OCI-LY7 (cell line): ENCODE measurements at regions not wholly inside any gene's neighbourhood (a gene's known extent, or its start where the extent isn't known, plus 50 kb on each side); places are given as distances from the start of the nearest gene placed in this dataset.

Experiments used
- BruUV-seq: library from RNA; stranded (reverse); fragments of 400-500 nt; replicated peaks from 2 replicates; lab custom pipeline; 2021; lab: Mats Ljungman, UMichigan
- CTCF ChIA-PET: fragments of 300-600 bp; sonication (Branson Sonifier 250); formaldehyde crosslinking; loops from one replicate; lab custom pipeline; 2022; ENCODE audit warnings: antibody characterized with exemption; ENCODE audit not compliant: unreplicated experiment; lab: Charles Lee
- POLR2A ChIA-PET: fragments of 300-600 bp; sonication (Branson Sonifier 250); formaldehyde crosslinking; loops from one replicate; lab custom pipeline; 2022; ENCODE audit warnings: antibody characterized with exemption; lab: Charles Lee
- DNase-seq: peaks from one replicate; pipeline ENCODE4 v3.0.0-alpha.2; 2015; ENCODE audit warnings: low spot score
- H2AFZ ChIP-seq: fragments of 200-600 bp; sonication (generic), shearing (Covaris generic); 2 replicates; pipeline ENCODE4 v1.6.1; 2014; ENCODE audit warnings: mild to moderate bottlenecking, antibody characterized with exemption, low read length, moderate library complexity
- H3K27ac ChIP-seq: fragments of 200-600 bp; sonication (generic); 2 replicates; pipeline ENCODE4 v1.5.1; 2014; ENCODE audit warnings: mixed run types, low read depth, mild to moderate bottlenecking, moderate library complexity, low read length, inconsistent platforms; ENCODE audit not compliant: poor library complexity, severe bottlenecking
- H3K36me3 ChIP-seq: fragments of 200-600 bp; sonication (generic); 2 replicates; pipeline ENCODE4 v1.6.1; 2014; ENCODE audit warnings: mild to moderate bottlenecking, antibody characterized with exemption, low read length, moderate library complexity, mixed read lengths; ENCODE audit not compliant: insufficient read depth
- H3K4me1 ChIP-seq: fragments of 200-600 bp; sonication (generic); 2 replicates; pipeline ENCODE4 v1.5.1; 2014; ENCODE audit warnings: mild to moderate bottlenecking, low read length; ENCODE audit not compliant: insufficient read depth, poor library complexity, severe bottlenecking
- H3K4me2 ChIP-seq: fragments of 200-600 bp; sonication (generic); 2 replicates; pipeline ENCODE4 v1.6.1; 2014; ENCODE audit warnings: mild to moderate bottlenecking, low read length
- H3K4me3 ChIP-seq: fragments of 200-600 bp; sonication (generic); 2 replicates; pipeline ENCODE4 v1.5.1; 2014; ENCODE audit warnings: mild to moderate bottlenecking, low read depth, low read length; ENCODE audit not compliant: poor library complexity, severe bottlenecking
- H3K79me2 ChIP-seq: fragments of 200-600 bp; sonication (generic); 2 replicates; pipeline ENCODE4 v1.6.1; 2016; ENCODE audit warnings: low read depth, mild to moderate bottlenecking, low read length, moderate library complexity, mixed read lengths; ENCODE audit not compliant: insufficient read depth
- H3K9me2 ChIP-seq: fragments of 200-600 bp; sonication (generic); 2 replicates; pipeline ENCODE4 v1.6.1; 2016; ENCODE audit warnings: mild to moderate bottlenecking, low read length, mixed read lengths; ENCODE audit not compliant: insufficient read depth
- H3K9me3 ChIP-seq: fragments of 200-600 bp; sonication (generic); 2 replicates; pipeline ENCODE4 v1.6.1; 2014; ENCODE audit warnings: mild to moderate bottlenecking, mixed run types, low read length, mixed read lengths
- H4K20me1 ChIP-seq: fragments of 200-600 bp; sonication (generic); 2 replicates; pipeline ENCODE4 v1.6.1; 2014; ENCODE audit warnings: mild to moderate bottlenecking, antibody characterized with exemption, low read length, moderate library complexity, mixed read lengths; ENCODE audit not compliant: insufficient read depth
- EZH2phosphoT487 ChIP-seq: fragments of 200-600 bp; sonication (generic); IDR thresholded peaks from 2 replicates; pipeline ENCODE4 v1.6.1; 2018; ENCODE audit warnings: low read depth, borderline replicate concordance, mild to moderate bottlenecking, mixed run types, antibody characterized with exemption, low read length, moderate library complexity, mixed read lengths
- intact Hi-C: fragments of 100-400 bp; cut with micrococcal nuclease; formaldehyde crosslinking; loops from one replicate; pipeline ENCODE4 v1.10.0; 2022; ENCODE audit not compliant: unreplicated experiment
- TF ChIP-seq, protein P1 (sequence below): fragments of 200-600 bp; sonication (generic); conservative IDR thresholded peaks from 2 replicates; pipeline ENCODE4 v1.5.1; 2014; ENCODE audit warnings: mild to moderate bottlenecking, antibody characterized with exemption, low read length, moderate library complexity, mixed read lengths

DNA sequence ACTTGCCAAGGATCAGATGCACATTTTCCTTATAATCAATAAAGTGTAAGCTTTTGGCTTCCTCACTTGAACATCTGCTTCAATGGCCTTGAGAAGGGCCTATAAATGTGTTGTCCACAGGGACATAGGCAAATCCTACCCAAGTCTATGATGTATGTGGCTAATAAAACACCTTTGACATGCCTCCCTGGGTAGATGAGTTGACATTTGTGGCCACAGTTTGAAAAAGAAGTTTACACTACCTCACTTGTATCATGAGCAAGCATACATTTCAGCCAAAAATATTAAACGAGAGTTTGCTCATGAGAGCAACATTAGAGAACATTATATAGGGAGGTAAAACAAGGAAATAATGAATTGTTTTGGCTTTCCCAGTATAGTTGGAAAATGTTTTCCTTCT, 1067.7 kb downstream of the C4orf33 start:
- Histone ChIP-seq H4K20me1 (no peaks in the 10 kb centered on the region), H3K27ac (no peak overlapping the region), H3K4me3 (no peak overlapping the region), H3K4me1 (no peaks in the 10 kb centered on the region), H3K79me2 (no peaks in the 10 kb centered on the region), H2AFZ (no peak overlapping the region), H3K4me2 (no peak overlapping the region), H3K9me2 (no peaks in the 10 kb centered on the region), H3K9me3 (no peaks in the 10 kb centered on the region), H3K36me3 (no peaks in the 10 kb centered on the region)
- BruUV-seq: no TSS peak
- no peak for TF ChIP-seq EZH2phosphoT487
- TF ChIP-seq, protein P1, sequence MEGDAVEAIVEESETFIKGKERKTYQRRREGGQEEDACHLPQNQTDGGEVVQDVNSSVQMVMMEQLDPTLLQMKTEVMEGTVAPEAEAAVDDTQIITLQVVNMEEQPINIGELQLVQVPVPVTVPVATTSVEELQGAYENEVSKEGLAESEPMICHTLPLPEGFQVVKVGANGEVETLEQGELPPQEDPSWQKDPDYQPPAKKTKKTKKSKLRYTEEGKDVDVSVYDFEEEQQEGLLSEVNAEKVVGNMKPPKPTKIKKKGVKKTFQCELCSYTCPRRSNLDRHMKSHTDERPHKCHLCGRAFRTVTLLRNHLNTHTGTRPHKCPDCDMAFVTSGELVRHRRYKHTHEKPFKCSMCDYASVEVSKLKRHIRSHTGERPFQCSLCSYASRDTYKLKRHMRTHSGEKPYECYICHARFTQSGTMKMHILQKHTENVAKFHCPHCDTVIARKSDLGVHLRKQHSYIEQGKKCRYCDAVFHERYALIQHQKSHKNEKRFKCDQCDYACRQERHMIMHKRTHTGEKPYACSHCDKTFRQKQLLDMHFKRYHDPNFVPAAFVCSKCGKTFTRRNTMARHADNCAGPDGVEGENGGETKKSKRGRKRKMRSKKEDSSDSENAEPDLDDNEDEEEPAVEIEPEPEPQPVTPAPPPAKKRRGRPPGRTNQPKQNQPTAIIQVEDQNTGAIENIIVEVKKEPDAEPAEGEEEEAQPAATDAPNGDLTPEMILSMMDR: no peak
- POLR2A ChIA-PET: no interaction called here
- CTCF ChIA-PET: no interaction called here
- DNase-seq: no peak
- intact Hi-C loops: no loop called here

DNA sequence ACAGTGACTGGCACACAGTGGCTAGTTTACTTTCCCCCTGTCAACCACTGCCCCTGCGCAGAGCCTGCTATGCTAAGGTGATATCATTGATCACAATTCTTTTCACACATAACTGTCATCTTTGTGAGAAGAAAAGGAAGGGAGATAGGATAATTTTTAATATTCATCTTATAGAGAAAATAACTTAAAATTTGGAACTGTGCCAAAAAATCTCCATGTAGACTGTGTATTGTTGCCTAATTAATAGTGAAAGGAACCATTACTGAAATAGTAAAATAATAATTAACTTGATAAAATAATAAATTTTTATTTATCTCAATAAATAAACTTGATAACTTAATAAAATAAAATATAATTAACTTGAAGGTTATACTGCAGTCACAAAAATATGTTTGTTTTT, 1069.4 kb downstream of the C4orf33 start:
- Histone ChIP-seq H3K36me3 (no peaks in the 10 kb centered on the region), H4K20me1 (no peaks in the 10 kb centered on the region), H3K9me2 (no peaks in the 10 kb centered on the region), H3K4me3 (no peak overlapping the region), H3K27ac (no peak overlapping the region), H2AFZ (no peak overlapping the region), H3K4me2 (no peak overlapping the region), H3K79me2 (no peaks in the 10 kb centered on the region), H3K9me3 (no peaks in the 10 kb centered on the region), H3K4me1 (no peaks in the 10 kb centered on the region)
- no TSS peak for BruUV-seq
- DNase-seq: no peak
- ChIA-PET POLR2A (no interaction called here), CTCF (no interaction called here)
- TF ChIP-seq, protein P1: no peak
- no peak for TF ChIP-seq EZH2phosphoT487
- intact Hi-C loops: no loop called here

DNA sequence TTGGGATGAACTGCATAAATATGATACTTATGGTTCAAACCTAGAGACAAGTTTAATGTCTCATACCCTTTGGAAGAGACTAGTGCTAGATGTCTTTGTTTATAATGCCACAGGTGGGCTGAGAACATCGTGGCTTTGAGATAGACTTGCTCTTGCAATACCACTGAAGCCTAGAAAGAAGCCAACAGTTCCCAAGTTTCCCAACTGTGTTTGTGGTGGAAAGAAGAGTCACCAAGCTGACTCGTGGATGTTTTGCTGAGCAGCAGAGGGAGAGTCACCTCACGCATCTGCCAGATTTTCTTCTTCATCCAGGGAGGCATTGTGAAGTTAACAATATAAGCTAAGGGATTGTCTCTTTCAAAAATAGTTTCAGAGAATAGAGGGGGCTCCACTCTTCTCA, 1076.2 kb downstream of the C4orf33 start:
- Histone ChIP-seq H3K4me1 (no peaks in the 10 kb centered on the region), H3K4me3 (no peak overlapping the region), H3K9me2 (no peaks in the 10 kb centered on the region), H3K27ac (no peak overlapping the region), H3K79me2 (no peaks in the 10 kb centered on the region), H3K9me3 (no peaks in the 10 kb centered on the region), H2AFZ (no peak overlapping the region), H3K36me3 (no peaks in the 10 kb centered on the region), H4K20me1 (no peaks in the 10 kb centered on the region), H3K4me2 (no peak overlapping the region)
- CTCF ChIA-PET: no interaction called here
- BruUV-seq: no TSS peak
- DNase-seq: no peak
- intact Hi-C loops: no loop called here
- TF ChIP-seq, protein P1: no peak
- no peak for TF ChIP-seq EZH2phosphoT487
- POLR2A ChIA-PET: no interaction called here
